Esophagus muscularis mucosa (tissue), 4 donors: ENCODE measurements at regions not wholly inside any gene's neighbourhood (a gene's known extent, or its start where the extent isn't known, plus 50 kb on each side); places are given as distances from the start of the nearest gene placed in this dataset.

ENCODE experiments used
- DNase-seq: peaks from one replicate; pipeline ENCODE4 v3.0.0-alpha.2; 2017; ENCODE audit errors: extremely low spot score
- H3K27ac ChIP-seq, 4 donors: fragments of 200-600 bp; sonication (generic); replicated peaks in 1 of 4; 1 replicate in 3 of 4; 2 replicates in 1 of 4; pipeline ENCODE4 v1.5.1; 2016 to 2019; ENCODE audit warnings: mild to moderate bottlenecking in 1 of 4
- H3K27me3 ChIP-seq, 4 donors: fragments of 200-600 bp; sonication (generic); one replicate each; pipeline versions ENCODE4 v1.5.1 to v1.6.0; 2016 to 2019
- H3K36me3 ChIP-seq, 4 donors: fragments of 200-600 bp; sonication (generic); one replicate each; pipeline ENCODE4 v1.5.1; 2016 to 2019
- H3K4me1 ChIP-seq, 4 donors: fragments of 200-600 bp; sonication (generic); one replicate each; pipeline ENCODE4 v1.5.1; 2016 to 2019
- H3K4me3 ChIP-seq, 4 donors: fragments of 200-600 bp; sonication (generic); 1 replicate in 2 of 4; 2 replicates in 2 of 4; pipeline ENCODE4 v1.5.1; 2016 to 2019; ENCODE audit warnings: mild to moderate bottlenecking in 4 of 4, moderate library complexity in 1 of 4
- H3K9me3 ChIP-seq, 4 donors: fragments of 200-600 bp; sonication (generic); 1 replicate in 3 of 4; 2 replicates in 1 of 4; pipeline ENCODE4 v1.5.1; 2016 to 2019
- EP300 ChIP-seq: sonication (generic); formaldehyde crosslinking; IDR thresholded peaks from one replicate; pipeline ENCODE4 v1.6.1; 2017; ENCODE audit warnings: antibody characterized with exemption
- POLR2A ChIP-seq: fragments of 450-650 bp; IDR thresholded peaks from one replicate; pipeline ENCODE4 v1.6.1; 2017; ENCODE audit warnings: antibody characterized with exemption, moderate library complexity, mild to moderate bottlenecking, low read depth
- POLR2AphosphoS5 ChIP-seq, 2 donors: sonication (generic); formaldehyde crosslinking; IDR thresholded peaks; one replicate each; pipeline ENCODE4 v1.6.1; 2017; ENCODE audit warnings: antibody characterized with exemption in 2 of 2
- WGBS: methylation state at CpG from one replicate; pipeline ENCODE4 v1.1.5; 2018; 5-methylcytosine and 5-hydroxymethylcytosine counted together
- intact Hi-C: fragments of 100-400 bp; cut with DNase I; formaldehyde crosslinking; loops from one replicate; pipeline ENCODE4 v1.15.1; 2023
- TF ChIP-seq, protein P1 (sequence below), 3 experiments: fragments of 200-600 bp in 2 of 3; fragments of 450-650 bp in 1 of 3; sonication (generic) in 2 of 3; IDR thresholded peaks; one replicate each; pipeline ENCODE4 v1.5.1; 2017 to 2019; ENCODE audit warnings: antibody characterized with exemption in 3 of 3, mild to moderate bottlenecking in 2 of 3, moderate library complexity in 1 of 3

DNA sequence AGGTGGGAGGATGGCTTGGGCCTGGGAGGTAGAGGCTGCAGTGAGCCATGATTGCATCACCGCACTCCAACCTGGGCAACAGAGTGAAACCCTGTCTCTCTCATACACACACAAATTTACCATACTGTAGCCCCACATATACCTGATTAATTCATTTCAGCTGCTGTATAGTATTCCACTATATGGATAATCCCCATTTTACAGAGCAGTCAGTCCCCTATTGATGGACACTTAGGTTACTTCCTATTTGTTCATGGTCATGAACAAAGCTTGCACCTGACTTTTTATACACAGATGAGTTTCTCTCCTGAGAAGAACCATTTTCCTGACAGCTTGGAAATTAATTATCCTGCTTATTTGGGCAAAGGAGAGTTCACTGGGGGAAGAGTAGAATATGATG is 59.2 kb downstream of the EMX2 start:
- no peak overlapping the region for H3K27ac ChIP-seq
- H3K4me3 ChIP-seq, result no peak overlapping the region
- 91% methylated on average over 1 of the region's 1 CpG for WGBS
- no peaks in the 10 kb centered on the region for H3K9me3 ChIP-seq
- TF ChIP-seq, protein P1, sequence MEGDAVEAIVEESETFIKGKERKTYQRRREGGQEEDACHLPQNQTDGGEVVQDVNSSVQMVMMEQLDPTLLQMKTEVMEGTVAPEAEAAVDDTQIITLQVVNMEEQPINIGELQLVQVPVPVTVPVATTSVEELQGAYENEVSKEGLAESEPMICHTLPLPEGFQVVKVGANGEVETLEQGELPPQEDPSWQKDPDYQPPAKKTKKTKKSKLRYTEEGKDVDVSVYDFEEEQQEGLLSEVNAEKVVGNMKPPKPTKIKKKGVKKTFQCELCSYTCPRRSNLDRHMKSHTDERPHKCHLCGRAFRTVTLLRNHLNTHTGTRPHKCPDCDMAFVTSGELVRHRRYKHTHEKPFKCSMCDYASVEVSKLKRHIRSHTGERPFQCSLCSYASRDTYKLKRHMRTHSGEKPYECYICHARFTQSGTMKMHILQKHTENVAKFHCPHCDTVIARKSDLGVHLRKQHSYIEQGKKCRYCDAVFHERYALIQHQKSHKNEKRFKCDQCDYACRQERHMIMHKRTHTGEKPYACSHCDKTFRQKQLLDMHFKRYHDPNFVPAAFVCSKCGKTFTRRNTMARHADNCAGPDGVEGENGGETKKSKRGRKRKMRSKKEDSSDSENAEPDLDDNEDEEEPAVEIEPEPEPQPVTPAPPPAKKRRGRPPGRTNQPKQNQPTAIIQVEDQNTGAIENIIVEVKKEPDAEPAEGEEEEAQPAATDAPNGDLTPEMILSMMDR (IDR thresholded peaks at IDR 0.05), result no peak
- TF ChIP-seq EP300 (no peak), POLR2AphosphoS5 (IDR thresholded peaks at IDR 0.05) (no peak), POLR2A (no peak)
- H3K36me3 ChIP-seq, result no peaks in the 10 kb centered on the region
- peaks cover 0 to 5% (median 0%) of the 10 kb centered on the region in 4 donors for H3K27me3 ChIP-seq
- H3K4me1 ChIP-seq, result no peaks in the 10 kb centered on the region
- DNase-seq, result no peak
- intact Hi-C loops, result no loop called here

DNA sequence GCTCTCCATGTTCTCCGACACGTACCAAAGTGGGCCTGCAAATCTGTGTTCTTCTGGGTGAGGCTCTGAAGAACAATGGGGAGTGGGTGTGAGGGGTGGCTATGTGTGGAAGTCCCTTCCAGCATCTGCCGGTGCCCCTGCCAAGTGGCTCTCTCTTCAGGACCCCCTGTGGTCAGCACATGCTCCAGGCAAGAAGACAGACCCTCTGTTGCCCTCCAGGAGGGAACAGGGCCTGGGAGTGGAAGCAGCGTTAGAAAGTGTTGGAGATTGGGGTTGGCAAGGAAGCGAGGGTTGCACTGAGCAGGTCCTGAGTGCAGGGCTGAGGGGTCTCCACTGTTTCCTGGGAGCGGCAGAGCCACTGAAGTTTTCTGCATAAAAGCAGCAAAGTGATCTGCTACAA is 60.5 kb downstream of the EMX2 start:
- H3K4me1 ChIP-seq, result no peaks in the 10 kb centered on the region
- intact Hi-C loops, result no loop called here
- TF ChIP-seq EP300 (no peak), POLR2AphosphoS5 (IDR thresholded peaks at IDR 0.05) (no peak), POLR2A (no peak)
- TF ChIP-seq, protein P1 (IDR thresholded peaks at IDR 0.05), result no peak
- DNase-seq, result no peak
- H3K9me3 ChIP-seq, result no peaks in the 10 kb centered on the region
- no peak overlapping the region for H3K4me3 ChIP-seq
- no peak overlapping the region for H3K27ac ChIP-seq
- peaks cover 0 to 9% (median 0%) of the 10 kb centered on the region in 4 donors for H3K27me3 ChIP-seq
- H3K36me3 ChIP-seq, result no peaks in the 10 kb centered on the region
- WGBS, result 88% methylated on average over 6 of the region's 6 CpGs

DNA sequence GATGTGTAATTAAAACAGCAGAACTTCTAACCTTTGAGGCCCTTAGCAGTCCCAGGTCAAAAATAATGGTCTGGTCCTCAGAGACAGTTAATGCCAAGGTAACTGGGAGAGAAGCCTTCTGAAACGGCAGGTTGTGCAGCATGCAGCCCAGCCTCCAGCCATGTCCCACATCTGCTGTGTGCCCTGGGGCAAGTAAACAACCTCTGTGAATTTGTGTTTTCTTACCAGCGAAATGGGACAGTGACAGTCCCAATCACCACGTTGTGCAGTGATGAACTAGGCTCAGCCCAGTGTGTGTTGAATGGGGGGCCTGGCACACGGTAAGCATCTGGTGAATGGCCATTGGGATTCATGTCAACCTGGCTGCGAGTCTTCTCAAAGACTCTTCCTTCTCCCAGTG is 61.2 kb downstream of the EMX2 start:
- Histone ChIP-seq H3K36me3 (no peaks in the 10 kb centered on the region), H3K4me3 (no peak overlapping the region), H3K27me3 (peaks cover 0 to 10% (median 0%) of the 10 kb centered on the region in 4 donors), H3K27ac (no peak overlapping the region), H3K4me1 (no peaks in the 10 kb centered on the region), H3K9me3 (no peaks in the 10 kb centered on the region)
- TF ChIP-seq POLR2AphosphoS5 (IDR thresholded peaks at IDR 0.05) (no peak), POLR2A (no peak), EP300 (no peak)
- TF ChIP-seq, protein P1 (IDR thresholded peaks at IDR 0.05), result no peak
- DNase-seq, result no peak
- WGBS, result 69% methylated on average over 5 of the region's 5 CpGs
- intact Hi-C loops, result no loop called here

DNA sequence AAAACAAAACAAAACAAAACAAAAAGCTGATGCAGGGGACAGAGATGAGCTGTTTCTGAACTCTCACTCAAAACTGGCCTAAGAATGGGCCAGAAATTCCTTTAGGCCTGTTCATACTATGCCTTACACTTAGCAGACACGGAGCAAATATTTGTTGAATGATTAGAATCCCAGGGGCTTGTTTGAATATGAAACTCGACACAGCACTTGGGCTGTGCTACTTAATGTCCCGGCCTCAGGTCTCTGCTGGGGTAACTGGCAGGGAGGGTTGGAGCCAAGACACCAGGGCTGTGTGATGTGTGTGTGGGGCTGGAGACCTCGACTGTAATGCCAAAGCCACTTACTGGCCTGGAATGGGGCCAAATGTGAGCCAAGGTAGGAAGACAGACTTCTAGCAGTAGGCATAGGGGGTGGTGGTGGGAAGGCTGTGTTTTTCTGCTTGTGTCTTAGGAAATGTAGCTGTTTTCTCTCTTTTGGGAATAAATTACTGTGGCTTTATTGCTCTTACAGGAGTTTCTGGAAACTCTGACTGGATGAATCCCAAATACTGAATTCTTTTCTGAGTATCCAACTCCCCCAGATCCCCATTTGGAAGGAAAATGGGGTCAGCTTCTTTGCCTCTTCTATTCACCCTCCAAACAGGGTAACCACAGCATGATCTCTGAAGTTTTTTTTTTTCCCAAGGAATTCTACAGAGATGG is 66.7 kb downstream of the EMX2 start:
- Histone ChIP-seq H3K27me3 (peaks cover 0 to 30% (median 0%) of the 10 kb centered on the region in 4 donors), H3K36me3 (no peaks in the 10 kb centered on the region), H3K4me3 (no peak overlapping the region), H3K9me3 (no peaks in the 10 kb centered on the region), H3K27ac (no peak overlapping the region), H3K4me1 (peaks cover 0 to 7% (median 0%) of the 10 kb centered on the region in 4 donors)
- 29% methylated on average over 4 of the region's 4 CpGs for WGBS
- intact Hi-C loops, result no loop called here
- DNase-seq, result no peak
- no peak for TF ChIP-seq POLR2A
- TF ChIP-seq, protein P1 (IDR thresholded peaks at IDR 0.05), result no peak
- no peak for TF ChIP-seq POLR2AphosphoS5 (IDR thresholded peaks at IDR 0.05)
- no peak for TF ChIP-seq EP300

DNA sequence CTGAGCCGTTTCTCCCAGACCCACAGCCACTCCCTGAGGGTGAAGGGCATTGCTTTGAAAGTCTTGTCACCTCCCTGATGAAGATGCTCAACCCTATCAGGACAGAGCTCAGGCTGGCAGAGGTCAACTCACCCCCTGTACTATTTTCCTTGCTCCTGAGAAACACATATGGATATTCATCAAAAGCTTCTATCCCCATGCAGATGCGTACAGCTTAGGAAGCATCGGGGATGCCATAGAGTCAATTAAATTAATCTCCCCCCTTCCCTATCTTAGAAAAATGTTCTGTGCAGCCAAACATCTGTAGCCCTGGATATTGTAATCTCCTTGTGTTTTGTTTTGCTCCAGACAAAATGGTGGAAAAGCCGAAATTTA is 67.2 kb downstream of the EMX2 start:
- 68% methylated on average over 4 of the region's 4 CpGs for WGBS
- H3K27ac ChIP-seq, result no peak overlapping the region

More for the DNA sequence above, 67.2 kb downstream of the EMX2 start:
- peaks cover 0 to 7% (median 0%) of the 10 kb centered on the region in 4 donors for H3K4me1 ChIP-seq
- TF ChIP-seq, protein P1 (IDR thresholded peaks at IDR 0.05), result no peak
- no peak for TF ChIP-seq POLR2AphosphoS5 (IDR thresholded peaks at IDR 0.05)
- no peak for TF ChIP-seq POLR2A
- no peak for TF ChIP-seq EP300
- H3K27me3 ChIP-seq, result peaks cover 0 to 36% (median 0%) of the 10 kb centered on the region in 4 donors
- H3K36me3 ChIP-seq, result no peaks in the 10 kb centered on the region
- intact Hi-C loops, result no loop called here
- no peak overlapping the region for H3K4me3 ChIP-seq
- DNase-seq, result no peak
- no peaks in the 10 kb centered on the region for H3K9me3 ChIP-seq
